Endothelial cell of umbilical vein (primary cell): ENCODE measurements at regions not wholly inside any gene's neighbourhood (a gene's known extent, or its start where the extent isn't known, plus 50 kb on each side); places are given as distances from the start of the nearest gene placed in this dataset.

Experiments used
- BruUV-seq: library from RNA; stranded (reverse); fragments of 400-500 nt; replicated peaks from 2 replicates; lab custom pipeline; 2021; lab: Mats Ljungman, UMichigan
- CTCF ChIA-PET: fragments of 300-600, 350-600 bp; sonication (Branson Sonifier 250); formaldehyde crosslinking; loops from one replicate; lab custom pipeline; 2021; ENCODE audit warnings: antibody characterized with exemption, inconsistent platforms; lab: Charles Lee
- POLR2A ChIA-PET: fragments of 300-600, 350-600 bp; sonication (Branson Sonifier 250); formaldehyde crosslinking; loops from one replicate; lab custom pipeline; 2021; ENCODE audit warnings: antibody characterized with exemption, inconsistent platforms; lab: Charles Lee
- DNase-seq: peaks from one replicate; pipeline ENCODE4 v3.0.0-alpha.2; 2011; ENCODE audit warnings: low read depth, low spot score
- FAIRE-seq: peaks from 2 replicates; lab custom pipeline; 2011; peaks lifted over from hg19 to GRCh38; lab: Jason Lieb, UNC
- H2AFZ ChIP-seq: 2 replicates; pipeline ENCODE4 v1.6.0; 2012; ENCODE audit warnings: low read depth, low read length, control low read depth, inconsistent platforms
- H3K27ac ChIP-seq: 2 replicates; pipeline ENCODE4 v1.5.1; 2011; ENCODE audit warnings: low read depth, mild to moderate bottlenecking, control low read depth, low read length, moderate library complexity; ENCODE audit not compliant: insufficient read depth
- H3K27me3 ChIP-seq, 2 experiments: 2 replicates each; pipeline versions ENCODE4 v1.6.0 to v1.6.1; 2011; ENCODE audit warnings: low read length in 2 of 2, mixed read lengths in 1 of 2; ENCODE audit not compliant: control insufficient read depth in 2 of 2, insufficient read depth in 2 of 2
- H3K36me3 ChIP-seq, 2 experiments: 2 replicates in 1 of 2; 3 replicates in 1 of 2; pipeline ENCODE4 v1.5.1; 2011; ENCODE audit warnings: low read length in 2 of 2, mild to moderate bottlenecking in 1 of 2, moderate library complexity in 1 of 2; ENCODE audit not compliant: control insufficient read depth in 2 of 2, insufficient read depth in 2 of 2; ENCODE audit errors: extremely low read depth in 1 of 2
- H3K4me1 ChIP-seq: 3 replicates; pipeline ENCODE4 v1.5.1; 2011; ENCODE audit warnings: mild to moderate bottlenecking, low read length; ENCODE audit not compliant: control insufficient read depth, insufficient read depth; ENCODE audit errors: extremely low read depth
- H3K4me2 ChIP-seq: 2 replicates; pipeline ENCODE4 v1.6.1; 2011; ENCODE audit warnings: low read length, control low read depth, mixed read lengths; ENCODE audit not compliant: insufficient read depth
- H3K4me3 ChIP-seq, 3 experiments: fragments of 200-600 bp in 1 of 3; sonication (generic), shearing (Covaris generic) in 1 of 3; replicated peaks in 1 of 3; 2 replicates each; pipeline ENCODE4 v1.5.1; 2011 to 2016; ENCODE audit warnings: control low read depth in 3 of 3, low read length in 3 of 3, mild to moderate bottlenecking in 2 of 3, inconsistent platforms in 1 of 3, low read depth in 1 of 3, moderate library complexity in 1 of 3; ENCODE audit not compliant: insufficient read depth in 1 of 3
- H3K79me2 ChIP-seq: 2 replicates; pipeline ENCODE4 v1.6.0; 2012; ENCODE audit warnings: low read length, inconsistent platforms; ENCODE audit not compliant: control insufficient read depth, insufficient read depth
- H3K9ac ChIP-seq: replicated peaks from 2 replicates; pipeline ENCODE3; 2011; ENCODE audit warnings: low read length, control low read depth; ENCODE audit not compliant: insufficient read depth; ENCODE audit errors: extremely low read depth
- H3K9me1 ChIP-seq: replicated peaks from 3 replicates; pipeline ENCODE4 v1.6.0; 2011; ENCODE audit warnings: mild to moderate bottlenecking, low read length; ENCODE audit not compliant: control insufficient read depth, insufficient read depth; ENCODE audit errors: extremely low read depth
- H3K9me3 ChIP-seq: replicated peaks from 2 replicates; pipeline ENCODE4 v1.5.1; 2012; ENCODE audit warnings: low read length, inconsistent platforms; ENCODE audit not compliant: control insufficient read depth, insufficient read depth
- H4K20me1 ChIP-seq: replicated peaks from 2 replicates; pipeline ENCODE3; 2011; ENCODE audit warnings: mild to moderate bottlenecking, low read length; ENCODE audit not compliant: control insufficient read depth, insufficient read depth; ENCODE audit errors: extremely low read depth
- EZH2 ChIP-seq: IDR thresholded peaks from 2 replicates; pipeline ENCODE4 v1.6.1; 2012; ENCODE audit warnings: borderline replicate concordance, low read depth, mild to moderate bottlenecking, moderate library complexity, low read length, inconsistent platforms; ENCODE audit not compliant: severe bottlenecking
- FOS ChIP-seq: IDR thresholded peaks from 2 replicates; pipeline ENCODE4 v1.6.1; 2011; ENCODE audit warnings: mild to moderate bottlenecking, low read length, moderate library complexity, borderline replicate concordance; ENCODE audit not compliant: insufficient read depth
- GATA2 ChIP-seq: IDR thresholded peaks from 2 replicates; pipeline ENCODE4 v1.7.0; 2011; ENCODE audit warnings: low read depth, mild to moderate bottlenecking, moderate library complexity, mixed read lengths, low read length; ENCODE audit not compliant: insufficient read length, insufficient read depth
- JUN ChIP-seq: IDR thresholded peaks from 2 replicates; pipeline ENCODE4 v1.6.1; 2011; ENCODE audit warnings: borderline replicate concordance, low read depth; ENCODE audit not compliant: insufficient read length, insufficient read depth
- MYC ChIP-seq: IDR thresholded peaks from one replicate; pipeline ENCODE4 v1.6.1; 2011; ENCODE audit warnings: mild to moderate bottlenecking, low read depth, low read length
- POLR2A ChIP-seq: IDR thresholded peaks from 2 replicates; pipeline ENCODE4 v1.6.1; 2012; ENCODE audit warnings: low read depth, mild to moderate bottlenecking, control low read depth, low read length
- POLR2AphosphoS5 ChIP-seq: IDR thresholded peaks from 2 replicates; pipeline ENCODE4 v1.6.1; 2012; ENCODE audit warnings: low read depth, mild to moderate bottlenecking, control low read depth, low read length, moderate library complexity; ENCODE audit not compliant: insufficient read depth
- dilution Hi-C: fragments of 300-500 bp; cut with MboI; formaldehyde crosslinking; loops from one replicate; pipeline ENCODE4 v1.15.0; 2019; ENCODE audit warnings: low sequenced_read_pairs; ENCODE audit not compliant: extremely low pct_ligation_motif_present
- intact Hi-C: fragments of 100-400 bp; cut with micrococcal nuclease; formaldehyde crosslinking; loops from one replicate; pipeline ENCODE4 v1.10.0; 2022
- TF ChIP-seq, protein P1 (sequence below), 2 donors: IDR thresholded peaks; 1 replicate in 1 of 2; 2 replicates in 1 of 2; pipeline ENCODE4 v1.5.1; 2011; ENCODE audit warnings: low read length in 2 of 2, mild to moderate bottlenecking in 2 of 2, moderate library complexity in 2 of 2, control low read depth in 1 of 2, inconsistent platforms in 1 of 2, low read depth in 1 of 2; ENCODE audit not compliant: insufficient read depth in 1 of 2; ENCODE audit errors: extremely low read depth in 1 of 2
- TF ChIP-seq, protein P2 (sequence below): IDR thresholded peaks from 2 replicates; pipeline ENCODE4 v1.6.1; 2011; ENCODE audit not compliant: insufficient read depth, insufficient read length

DNA sequence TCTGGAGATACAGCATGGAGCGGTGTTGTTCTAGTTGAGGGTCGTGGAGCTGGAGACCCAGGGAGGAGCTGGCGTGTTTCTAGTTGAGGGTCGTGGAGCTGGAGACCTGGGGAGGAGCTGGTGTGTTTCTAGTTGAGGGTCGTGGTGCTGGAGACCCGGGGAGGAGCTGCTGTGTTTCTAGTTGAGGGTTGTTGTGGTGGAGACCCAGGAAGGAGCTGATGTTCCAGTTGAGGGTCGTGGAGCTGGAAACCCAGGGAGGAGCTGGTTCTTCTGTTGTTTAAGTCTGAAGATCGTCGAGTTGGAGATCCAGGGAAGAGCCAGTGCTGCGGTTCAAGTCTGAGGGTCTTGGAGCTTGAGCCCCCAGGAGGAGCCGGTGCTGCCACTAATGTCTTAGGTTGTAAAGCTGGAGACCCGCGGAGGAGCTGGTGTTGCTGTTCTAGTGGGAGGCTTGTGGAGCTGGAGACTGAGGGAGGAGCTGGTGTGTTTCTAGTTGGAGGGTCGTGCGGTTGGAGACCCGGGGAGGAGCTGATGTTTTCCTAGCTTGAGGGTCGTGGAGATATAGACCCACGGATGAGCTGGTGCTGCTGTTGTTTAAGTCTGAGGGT lies 155.3 kb downstream of the RTP5 start:
- Histone ChIP-seq H3K27me3 (no peaks in the 10 kb centered on the region), H3K36me3 (no peaks in the 10 kb centered on the region), H3K9ac (no peak overlapping the region), H3K9me1 (no peaks in the 10 kb centered on the region), H3K79me2 (no peaks in the 10 kb centered on the region), H3K4me3 (no peak overlapping the region), H4K20me1 (no peaks in the 10 kb centered on the region), H2AFZ (no peak overlapping the region), H3K9me3 (no peaks in the 10 kb centered on the region), H3K27ac (no peak overlapping the region), H3K4me1 (no peaks in the 10 kb centered on the region), H3K4me2 (no peak overlapping the region)
- BruUV-seq = no TSS peak
- FAIRE-seq (no peak), DNase-seq (no peak)
- POLR2A ChIA-PET = no interaction called here
- CTCF ChIA-PET = interaction anchor here (1.1 kb wide), 1 partner anchor 8 kb away, joined by 3 read pairs; no protein-coding TSS in a partner anchor
- intact Hi-C loops (no loop called here), dilution Hi-C loops (no loop called here)
- TF ChIP-seq JUN = no peak
- TF ChIP-seq, protein P1, sequence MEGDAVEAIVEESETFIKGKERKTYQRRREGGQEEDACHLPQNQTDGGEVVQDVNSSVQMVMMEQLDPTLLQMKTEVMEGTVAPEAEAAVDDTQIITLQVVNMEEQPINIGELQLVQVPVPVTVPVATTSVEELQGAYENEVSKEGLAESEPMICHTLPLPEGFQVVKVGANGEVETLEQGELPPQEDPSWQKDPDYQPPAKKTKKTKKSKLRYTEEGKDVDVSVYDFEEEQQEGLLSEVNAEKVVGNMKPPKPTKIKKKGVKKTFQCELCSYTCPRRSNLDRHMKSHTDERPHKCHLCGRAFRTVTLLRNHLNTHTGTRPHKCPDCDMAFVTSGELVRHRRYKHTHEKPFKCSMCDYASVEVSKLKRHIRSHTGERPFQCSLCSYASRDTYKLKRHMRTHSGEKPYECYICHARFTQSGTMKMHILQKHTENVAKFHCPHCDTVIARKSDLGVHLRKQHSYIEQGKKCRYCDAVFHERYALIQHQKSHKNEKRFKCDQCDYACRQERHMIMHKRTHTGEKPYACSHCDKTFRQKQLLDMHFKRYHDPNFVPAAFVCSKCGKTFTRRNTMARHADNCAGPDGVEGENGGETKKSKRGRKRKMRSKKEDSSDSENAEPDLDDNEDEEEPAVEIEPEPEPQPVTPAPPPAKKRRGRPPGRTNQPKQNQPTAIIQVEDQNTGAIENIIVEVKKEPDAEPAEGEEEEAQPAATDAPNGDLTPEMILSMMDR (IDR thresholded peaks at IDR 0.05; ENCODE audit: extremely low read depth in 1 of 2, insufficient read depth in 1 of 2, low read depth in 1 of 2, low read length in 2 of 2) = no peak

DNA sequence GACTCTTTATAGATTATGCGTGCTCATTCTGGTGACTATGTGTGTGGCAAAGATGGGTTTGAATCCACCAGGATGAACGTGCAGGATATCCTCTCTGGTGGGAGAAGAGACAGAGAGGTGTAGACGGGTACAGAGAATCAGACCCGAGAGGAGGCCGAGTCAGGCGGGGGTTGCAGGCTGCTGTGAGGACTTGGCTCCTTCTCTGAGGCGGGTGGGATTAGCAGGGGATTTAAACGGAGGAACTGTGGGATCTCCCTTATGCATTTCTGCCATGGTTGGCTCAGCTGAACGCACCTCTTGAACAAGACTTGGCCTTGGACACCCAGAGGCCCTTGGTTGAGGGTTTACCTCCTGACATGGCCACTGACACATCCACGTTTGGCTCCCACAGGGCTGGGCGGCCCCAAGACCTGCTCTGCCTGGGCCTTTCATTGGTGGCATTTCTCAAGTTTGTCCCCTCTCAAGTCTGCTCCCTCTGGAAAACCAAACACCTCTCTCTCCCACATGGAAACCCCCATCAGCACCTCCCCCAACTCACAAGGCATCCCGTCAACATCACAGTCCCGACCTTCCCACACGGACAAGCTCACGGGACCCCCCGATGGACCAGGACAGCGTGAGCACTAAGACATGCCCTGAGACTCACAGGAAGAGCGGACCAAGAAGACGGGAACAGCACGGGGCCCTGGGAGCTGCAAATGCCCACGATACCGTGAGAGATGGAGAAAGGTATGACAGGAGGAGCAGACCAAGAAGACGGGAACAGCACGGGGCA lies 158.3 kb downstream of the RTP5 start:
- no peaks in the 10 kb centered on the region for H3K9me1 ChIP-seq
- FAIRE-seq (no peak), DNase-seq (no peak)
- H3K79me2 ChIP-seq = no peaks in the 10 kb centered on the region
- no peak overlapping the region for H3K9ac ChIP-seq
- no peak overlapping the region for H3K4me3 ChIP-seq
- dilution Hi-C loops (no loop called here), intact Hi-C loops (no loop called here)
- BruUV-seq = no TSS peak
- CTCF ChIA-PET = no interaction called here
- TF ChIP-seq POLR2AphosphoS5 (no peak), POLR2A (no peak), EZH2 (no peak), JUN (no peak), MYC (no peak), FOS (no peak), GATA2 (no peak)
- TF ChIP-seq, protein P2, sequence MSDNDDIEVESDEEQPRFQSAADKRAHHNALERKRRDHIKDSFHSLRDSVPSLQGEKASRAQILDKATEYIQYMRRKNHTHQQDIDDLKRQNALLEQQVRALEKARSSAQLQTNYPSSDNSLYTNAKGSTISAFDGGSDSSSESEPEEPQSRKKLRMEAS = no peak
- TF ChIP-seq, protein P1 (IDR thresholded peaks at IDR 0.05; ENCODE audit: extremely low read depth in 1 of 2, insufficient read depth in 1 of 2, low read depth in 1 of 2, low read length in 2 of 2) = no peak
- H3K36me3 ChIP-seq = no peaks in the 10 kb centered on the region
- H2AFZ ChIP-seq = no peak overlapping the region
- no peak overlapping the region for H3K4me2 ChIP-seq
- H4K20me1 ChIP-seq = no peaks in the 10 kb centered on the region
- H3K9me3 ChIP-seq = no peaks in the 10 kb centered on the region
- H3K4me1 ChIP-seq = no peaks in the 10 kb centered on the region
- H3K27me3 ChIP-seq = no peaks in the 10 kb centered on the region
- no peak overlapping the region for H3K27ac ChIP-seq
- POLR2A ChIA-PET = no interaction called here
